ENCODE measurements at regions not wholly inside any gene's neighbourhood (a gene's known extent, or its start where the extent isn't known, plus 50 kb on each side); places are given as distances from the start of the nearest gene placed in this dataset.

- intact Hi-C loops (cut with DNase I), result no loop called here
- TF ChIP-seq CTCF (IDR thresholded peaks at IDR 0.05), result no peak
- no peak for TF ChIP-seq POLR2A (IDR thresholded peaks at IDR 0.05)
- H3K4me3 ChIP-seq (replicated peaks in 1 of 3), result no peak overlapping the region
- WGBS, 2 donors, result 92 to 96% methylated on average over 4 of the region's 4 CpGs
- H3K9me3 ChIP-seq, result no peaks in the 10 kb centered on the region
- no peaks in the 10 kb centered on the region for H3K36me3 ChIP-seq
- no peaks in the 10 kb centered on the region for H3K4me1 ChIP-seq
- H3K27me3 ChIP-seq, result no peaks in the 10 kb centered on the region
- DNase-seq, result no peak
- no peak overlapping the region for H3K27ac ChIP-seq
Observed at GRCh38 chr5:167903243-167903642, 388.2 kb upstream of the WWC1 start.

DNA sequence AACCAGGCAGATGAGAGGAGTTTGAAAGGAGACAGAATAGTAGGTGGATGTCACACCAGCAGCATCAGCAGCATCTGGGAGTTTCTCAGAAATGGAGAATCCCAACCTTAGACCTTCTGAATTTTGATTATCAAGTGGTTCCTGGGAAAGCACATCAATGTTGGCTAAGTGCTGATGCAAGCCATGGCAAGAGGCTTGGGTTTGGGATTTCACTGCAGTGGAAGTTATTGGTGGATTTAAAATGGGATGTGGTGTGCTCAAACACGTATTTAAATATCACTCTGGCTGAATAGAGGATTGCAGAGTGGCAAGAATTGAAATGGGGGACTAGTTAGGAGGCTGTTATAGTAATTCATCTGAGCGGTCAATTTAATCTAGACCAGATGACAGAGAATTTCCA lies 387.8 kb upstream of the WWC1 start:
- H3K27ac ChIP-seq, result no peak overlapping the region
- no peaks in the 10 kb centered on the region for H3K4me1 ChIP-seq
- TF ChIP-seq POLR2A (IDR thresholded peaks at IDR 0.05) (no peak), CTCF (IDR thresholded peaks at IDR 0.05) (no peak)
- no peaks in the 10 kb centered on the region for H3K36me3 ChIP-seq
- 65 to 76% methylated on average over 2 of the region's 2 CpGs for WGBS, 2 donors
- intact Hi-C loops (cut with DNase I), result no loop called here
- no peak for DNase-seq
- H3K9me3 ChIP-seq, result no peaks in the 10 kb centered on the region
- H3K27me3 ChIP-seq, result no peaks in the 10 kb centered on the region
- no peak overlapping the region for H3K4me3 ChIP-seq (replicated peaks in 1 of 3)

- TF ChIP-seq POLR2A (IDR thresholded peaks at IDR 0.05) (no peak), CTCF (IDR thresholded peaks at IDR 0.05) (no peak)
- no peaks in the 10 kb centered on the region for H3K9me3 ChIP-seq
- 54 to 70% methylated on average over 6 of the region's 6 CpGs for WGBS, 2 donors
Observed at GRCh38 chr5:167905919-167906853, 385.3 kb upstream of the WWC1 start.

GRCh38 chr5:167908606-167909005 lies 382.8 kb upstream of the WWC1 start:
- no peak for TF ChIP-seq POLR2A (IDR thresholded peaks at IDR 0.05)
- no peak for TF ChIP-seq CTCF (IDR thresholded peaks at IDR 0.05)
- no peak for DNase-seq
- intact Hi-C loops (cut with DNase I), result no loop called here
- Histone ChIP-seq H3K9me3 (no peaks in the 10 kb centered on the region), H3K36me3 (no peaks in the 10 kb centered on the region), H3K27ac (no peak overlapping the region), H3K27me3 (no peaks in the 10 kb centered on the region), H3K4me3 (replicated peaks in 1 of 3) (no peak overlapping the region), H3K4me1 (no peaks in the 10 kb centered on the region)

More at GRCh38 chr5:167905919-167906853, 385.3 kb upstream of the WWC1 start:
- no peak overlapping the region for H3K4me3 ChIP-seq (replicated peaks in 1 of 3)
- no peaks in the 10 kb centered on the region for H3K4me1 ChIP-seq
- no peaks in the 10 kb centered on the region for H3K36me3 ChIP-seq
- DNase-seq, result no peak
- H3K27ac ChIP-seq, result no peak overlapping the region
- intact Hi-C loops (cut with DNase I), result no loop called here
- no peaks in the 10 kb centered on the region for H3K27me3 ChIP-seq

- Histone ChIP-seq H3K4me1 (no peaks in the 10 kb centered on the region), H3K9me3 (no peaks in the 10 kb centered on the region), H3K27me3 (no peaks in the 10 kb centered on the region), H3K4me3 (replicated peaks in 1 of 3) (no peak overlapping the region), H3K36me3 (no peaks in the 10 kb centered on the region), H3K27ac (no peak overlapping the region)
- no peak for TF ChIP-seq CTCF (IDR thresholded peaks at IDR 0.05)
- intact Hi-C loops (cut with DNase I), result no loop called here
- no peak for DNase-seq
- 74 to 81% methylated on average over 6 of the region's 6 CpGs for WGBS, 2 donors
Observed at GRCh38 chr5:167912941-167913665, 378.3 kb upstream of the WWC1 start.

Measured in thyroid gland (tissue), 4 donors.